H1 (cell line): ENCODE measurements at regions not wholly inside any gene's neighbourhood (a gene's known extent, or its start where the extent isn't known, plus 50 kb on each side); places are given as distances from the start of the nearest gene placed in this dataset.

Source experiments
- CTCF ChIA-PET: fragments of 300-600 bp; sonication (Branson Sonifier 250); formaldehyde crosslinking; loops from one replicate; lab custom pipeline; 2021; ENCODE audit not compliant: partially characterized antibody; lab: Charles Lee
- POLR2A ChIA-PET: fragments of 300-600 bp; sonication (Branson Sonifier 250); formaldehyde crosslinking; loops from one replicate; lab custom pipeline; 2021; ENCODE audit warnings: inconsistent platforms; ENCODE audit not compliant: partially characterized antibody; lab: Charles Lee
- DNase-seq, 2 experiments: peaks; one replicate each; pipeline versions ENCODE4 v3.0.0 to v3.0.0-alpha.2; 2010 to 2022; ENCODE audit warnings: low spot score in 2 of 2, low read depth in 1 of 2, mixed read lengths in 1 of 2
- FAIRE-seq: peaks from 2 replicates; lab custom pipeline; 2011; peaks lifted over from hg19 to GRCh38; lab: Jason Lieb, UNC
- H2AFZ ChIP-seq: 2 replicates; pipeline ENCODE4 v1.8.1; 2012; ENCODE audit warnings: low read length, inconsistent platforms
- H2AK5ac ChIP-seq: 2 replicates; pipeline ENCODE4 v1.6.1; 2013; ENCODE audit warnings: low read depth, low read length
- H2BK120ac ChIP-seq: replicated peaks from 2 replicates; pipeline ENCODE3; 2013; ENCODE audit warnings: low read depth, low read length, inconsistent platforms
- H2BK12ac ChIP-seq: 2 replicates; pipeline ENCODE4 v1.6.1; 2013; ENCODE audit warnings: low read depth, low read length
- H2BK15ac ChIP-seq: 2 replicates; pipeline ENCODE4 v1.6.1; 2013; ENCODE audit warnings: low read length
- H2BK20ac ChIP-seq: 2 replicates; pipeline ENCODE4 v1.6.1; 2013; ENCODE audit warnings: low read length
- H2BK5ac ChIP-seq: 2 replicates; pipeline ENCODE4 v1.6.1; 2013; ENCODE audit warnings: low read depth, low read length
- H3K14ac ChIP-seq: 2 replicates; pipeline ENCODE4 v1.6.1; 2013; ENCODE audit warnings: inconsistent platforms; ENCODE audit not compliant: insufficient read length
- H3K18ac ChIP-seq: 2 replicates; pipeline ENCODE4 v1.6.1; 2013; ENCODE audit warnings: low read length; ENCODE audit errors: extremely low read depth
- H3K23ac ChIP-seq: 2 replicates; pipeline ENCODE4 v1.6.1; 2013; ENCODE audit warnings: inconsistent platforms; ENCODE audit not compliant: insufficient read length
- H3K23me2 ChIP-seq: 2 replicates; pipeline ENCODE4 v1.6.1; 2013; ENCODE audit warnings: low read depth, low read length
- H3K27ac ChIP-seq: 2 replicates; pipeline ENCODE4 v1.6.1; 2011; ENCODE audit warnings: low read depth, low read length, inconsistent platforms
- H3K27me3 ChIP-seq, 4 experiments: replicated peaks in 1 of 4; 1 replicate in 1 of 4; 2 replicates in 3 of 4; pipeline versions ENCODE4 v1.6.1 to v1.8.1; 2011 to 2013; ENCODE audit warnings: low read length in 3 of 4, mild to moderate bottlenecking in 3 of 4, inconsistent platforms in 2 of 4, mixed read lengths in 2 of 4, moderate library complexity in 1 of 4; ENCODE audit not compliant: control insufficient read depth in 3 of 4, insufficient read depth in 3 of 4; ENCODE audit errors: extremely low read depth in 1 of 4
- H3K36me3 ChIP-seq, 4 experiments: 2 replicates each; pipeline versions ENCODE4 v1.6.1 to v1.8.1; 2011 to 2013; ENCODE audit warnings: mild to moderate bottlenecking in 4 of 4, low read length in 3 of 4, moderate library complexity in 2 of 4, control low read depth in 1 of 4, inconsistent platforms in 1 of 4; ENCODE audit not compliant: insufficient read depth in 4 of 4, control insufficient read depth in 2 of 4
- H3K4ac ChIP-seq: replicated peaks from 2 replicates; pipeline ENCODE3; 2013; ENCODE audit warnings: low read length, low read depth, mixed read lengths, inconsistent platforms; ENCODE audit not compliant: insufficient read length
- H3K4me1 ChIP-seq, 4 experiments: replicated peaks in 1 of 4; 1 replicate in 1 of 4; 2 replicates in 3 of 4; pipeline versions ENCODE4 v1.6.1 to v1.8.1; 2011 to 2013; ENCODE audit warnings: low read length in 3 of 4, inconsistent platforms in 2 of 4, mixed read lengths in 1 of 4; ENCODE audit not compliant: insufficient read depth in 4 of 4, control insufficient read depth in 3 of 4
- H3K4me2 ChIP-seq, 2 experiments: 2 replicates each; pipeline versions ENCODE4 v1.6.1 to v1.8.1; 2011 to 2013; ENCODE audit warnings: low read depth in 2 of 2, low read length in 2 of 2, control low read depth in 1 of 2, inconsistent platforms in 1 of 2, mild to moderate bottlenecking in 1 of 2; ENCODE audit not compliant: insufficient read depth in 1 of 2
- H3K4me3 ChIP-seq, 4 experiments: fragments of 200-600, 300-600 bp in 1 of 4; sonication (generic), shearing (Covaris generic), sonication (Bioruptor Twin) in 1 of 4; 2 replicates each; pipeline versions ENCODE4 v1.5.1 to v1.8.1; 2011 to 2016; ENCODE audit warnings: low read length in 4 of 4, low read depth in 3 of 4, control low read depth in 2 of 4, inconsistent platforms in 2 of 4, mild to moderate bottlenecking in 2 of 4, mixed read lengths in 1 of 4, moderate library complexity in 1 of 4; ENCODE audit not compliant: insufficient read depth in 2 of 4; ENCODE audit errors: extremely low read depth in 1 of 4
- H3K56ac ChIP-seq: replicated peaks from 2 replicates; pipeline ENCODE3; 2013; ENCODE audit warnings: low read depth, mild to moderate bottlenecking, mixed read lengths, low read length, inconsistent platforms; ENCODE audit not compliant: insufficient read length
- H3K79me1 ChIP-seq: 2 replicates; pipeline ENCODE4 v1.6.1; 2013; ENCODE audit warnings: low read depth, low read length, control low read depth
- H3K79me2 ChIP-seq, 2 experiments: 2 replicates each; pipeline versions ENCODE4 v1.6.1 to v1.8.1; 2012 to 2013; ENCODE audit warnings: low read length in 2 of 2, mild to moderate bottlenecking in 2 of 2, inconsistent platforms in 1 of 2; ENCODE audit not compliant: insufficient read depth in 2 of 2, control insufficient read depth in 1 of 2
- H3K9ac ChIP-seq, 4 experiments: replicated peaks in 1 of 4; 1 replicate in 1 of 4; 2 replicates in 3 of 4; pipeline versions ENCODE4 v1.6.1 to v1.8.1; 2011 to 2013; ENCODE audit warnings: low read depth in 3 of 4, low read length in 3 of 4, control low read depth in 2 of 4, mild to moderate bottlenecking in 2 of 4, moderate library complexity in 2 of 4, inconsistent platforms in 1 of 4; ENCODE audit errors: extremely low read depth in 1 of 4
- H3K9me3 ChIP-seq, 2 experiments: 2 replicates each; pipeline versions ENCODE4 v1.6.1 to v1.8.1; 2012 to 2013; ENCODE audit warnings: mild to moderate bottlenecking in 2 of 2, moderate library complexity in 2 of 2, control low read depth in 1 of 2, inconsistent platforms in 1 of 2, low read depth in 1 of 2, low read length in 1 of 2, mixed read lengths in 1 of 2; ENCODE audit not compliant: insufficient read depth in 2 of 2
- H4K20me1 ChIP-seq, 2 experiments: replicated peaks in 1 of 2; 2 replicates each; pipeline versions ENCODE3 to v1.8.1; 2011 to 2013; ENCODE audit warnings: inconsistent platforms in 2 of 2, low read length in 2 of 2, mild to moderate bottlenecking in 1 of 2; ENCODE audit not compliant: insufficient read depth in 2 of 2, control insufficient read depth in 1 of 2
- H4K5ac ChIP-seq: 2 replicates; pipeline ENCODE4 v1.6.1; 2013; ENCODE audit warnings: low read length, low read depth, mixed read lengths, inconsistent platforms; ENCODE audit not compliant: insufficient read length
- H4K8ac ChIP-seq: 2 replicates; pipeline ENCODE4 v1.8.0; 2013; ENCODE audit warnings: mild to moderate bottlenecking, moderate library complexity, low read length, inconsistent platforms; ENCODE audit not compliant: insufficient read depth; ENCODE audit errors: extremely low read depth
- H4K91ac ChIP-seq: replicated peaks from 2 replicates; pipeline ENCODE3; 2013; ENCODE audit warnings: low read length, mixed read lengths, inconsistent platforms; ENCODE audit not compliant: insufficient read length
- TCF12 ChIP-seq: IDR thresholded peaks from 2 replicates; pipeline ENCODE4 v1.6.1; 2011; ENCODE audit warnings: low read depth, mild to moderate bottlenecking, low read length
- TEAD4 ChIP-seq: IDR thresholded peaks from 2 replicates; pipeline ENCODE4 v1.6.1; 2012; ENCODE audit warnings: low read depth, low read length, inconsistent platforms, mixed read lengths
- WGBS, 2 experiments: shearing (Covaris generic) in 1 of 2; methylation state at CpG; one replicate each; pipeline versions ENCODE4 v1.1.6 to v1.1.7; 2013 to 2015; ENCODE audit warnings: low lambda C conversion rate in 2 of 2, mixed read lengths in 2 of 2, inconsistent platforms in 1 of 2, low coverage in 1 of 2, missing lambda C conversion rate in 1 of 2; ENCODE audit not compliant: insufficient replicate concordance in 2 of 2, insufficient coverage in 1 of 2, insufficient read length in 1 of 2; ENCODE audit errors: extremely low coverage in 1 of 2, missing lambda C conversion rate in 1 of 2; 5-methylcytosine and 5-hydroxymethylcytosine counted together

DNA sequence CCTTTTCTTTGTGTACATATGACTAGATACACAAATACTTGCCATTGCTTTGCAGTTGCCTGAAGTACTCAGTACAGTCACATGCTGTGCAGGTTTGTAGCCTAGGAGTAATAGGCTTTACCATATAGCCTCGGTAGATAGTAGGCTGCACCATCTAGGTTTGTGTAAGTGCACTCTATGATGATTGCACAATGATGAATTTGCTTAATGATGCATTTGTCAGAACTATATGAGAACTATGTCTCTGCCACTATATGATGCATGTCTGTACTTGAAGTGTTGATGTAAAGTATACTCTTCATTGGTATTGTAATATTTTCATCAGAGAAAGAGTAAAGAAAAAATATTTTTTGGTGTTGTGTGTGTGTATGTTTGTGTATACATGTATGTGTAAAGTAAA is 1030.7 kb downstream of the NLGN4Y start:
- H2BK20ac ChIP-seq, result no peak overlapping the region
- no peaks in the 10 kb centered on the region for H3K4me1 ChIP-seq
- no peak overlapping the region for H2AK5ac ChIP-seq
- no peak overlapping the region for H3K14ac ChIP-seq
- no peak overlapping the region for H4K8ac ChIP-seq
- no peak overlapping the region for H3K9ac ChIP-seq
- no peaks in the 10 kb centered on the region for H3K79me2 ChIP-seq
- no peak overlapping the region for H2BK5ac ChIP-seq
- no peak overlapping the region for H2AFZ ChIP-seq
- H3K23me2 ChIP-seq, result peaks cover under 1% of the 10 kb centered on the region; the same call in 1 of the 2 replicates
- H3K36me3 ChIP-seq, result no peaks in the 10 kb centered on the region
- H2BK120ac ChIP-seq, result no peak overlapping the region
- no peaks in the 10 kb centered on the region for H4K20me1 ChIP-seq
- H3K4me2 ChIP-seq, result no peak overlapping the region
- POLR2A ChIA-PET, result no interaction called here
- no peak overlapping the region for H2BK12ac ChIP-seq
- no peak overlapping the region for H3K23ac ChIP-seq
- no peak overlapping the region for H4K5ac ChIP-seq
- H3K79me1 ChIP-seq, result no peaks in the 10 kb centered on the region
- H3K27me3 ChIP-seq, result no peaks in the 10 kb centered on the region
- H4K91ac ChIP-seq, result no peak overlapping the region
- H3K18ac ChIP-seq, result no peak overlapping the region
- H3K27ac ChIP-seq, result no peak overlapping the region
- H3K4me3 ChIP-seq, result no peak overlapping the region
- no peak overlapping the region for H2BK15ac ChIP-seq
- H3K9me3 ChIP-seq, result no peaks in the 10 kb centered on the region
- no peak overlapping the region for H3K56ac ChIP-seq
- CTCF ChIA-PET, result no interaction called here
- H3K4ac ChIP-seq, result no peak overlapping the region
- DNase-seq (no peak), FAIRE-seq (no peak)
- 100% methylated on average over 1 of the region's 1 CpG; no CpG with 5 or more reads in 1 of the 2 experiments for WGBS, 2 experiments
- TF ChIP-seq TCF12 (no peak), TEAD4 (no peak)
